LHCN-M2 (cell line): ENCODE measurements at regions not wholly inside any gene's neighbourhood (a gene's known extent, or its start where the extent isn't known, plus 50 kb on each side); places are given as distances from the start of the nearest gene placed in this dataset.
A peak's percentile ranks its signal among the peaks of the same experiment; 100 is the strongest.
"Not testable (repeated sequence)": the region's sequence is repeated elsewhere in the genome, so short reads cannot be mapped to it uniquely, and the experiment has no call there.

Experiments
- DNase-seq: peaks from one replicate; pipeline ENCODE4 v3.0.0-alpha.2; 2012; ENCODE audit warnings: low read depth

DNA sequence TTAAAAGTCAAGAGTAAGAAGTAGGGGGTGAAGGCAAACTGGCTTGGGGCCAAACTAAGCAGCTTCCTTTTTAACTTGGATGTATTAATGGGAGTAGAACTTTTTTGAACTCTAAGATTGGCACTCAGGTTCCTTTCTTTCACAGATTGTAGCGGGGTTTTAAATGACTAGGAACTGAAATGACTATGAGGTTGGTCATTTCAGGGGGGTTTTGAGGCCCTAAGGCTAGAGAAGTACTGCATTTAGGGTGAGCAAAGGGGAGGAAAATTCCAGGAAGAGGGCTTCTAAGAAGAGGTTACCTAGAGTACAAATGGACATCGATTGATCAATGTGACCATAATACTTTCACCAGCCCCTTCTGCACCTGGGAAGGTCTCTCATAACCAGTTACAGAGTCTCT, 381.8 kb downstream of the MLLT3 start:
- no peak for DNase-seq

DNA sequence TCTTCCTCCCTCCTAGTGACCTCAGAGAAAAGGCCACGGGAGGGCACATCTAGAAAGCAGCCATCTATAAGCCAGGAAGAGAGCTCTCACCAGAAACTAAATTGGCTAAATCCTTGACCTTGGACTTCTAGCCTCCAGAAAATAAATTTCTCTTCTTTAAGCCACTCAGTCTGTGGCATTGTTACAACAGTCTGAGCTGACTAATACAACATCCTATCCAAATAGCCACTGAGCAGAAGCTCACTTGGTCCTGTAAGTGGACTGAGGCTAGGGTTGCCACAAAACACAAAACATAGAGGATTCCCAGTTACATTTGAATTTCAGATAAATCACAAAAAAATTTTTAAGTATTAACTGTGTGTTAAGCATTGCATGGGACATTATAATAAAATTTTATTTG, 383.4 kb downstream of the MLLT3 start:
- peak; percentile 44 for DNase-seq

DNA sequence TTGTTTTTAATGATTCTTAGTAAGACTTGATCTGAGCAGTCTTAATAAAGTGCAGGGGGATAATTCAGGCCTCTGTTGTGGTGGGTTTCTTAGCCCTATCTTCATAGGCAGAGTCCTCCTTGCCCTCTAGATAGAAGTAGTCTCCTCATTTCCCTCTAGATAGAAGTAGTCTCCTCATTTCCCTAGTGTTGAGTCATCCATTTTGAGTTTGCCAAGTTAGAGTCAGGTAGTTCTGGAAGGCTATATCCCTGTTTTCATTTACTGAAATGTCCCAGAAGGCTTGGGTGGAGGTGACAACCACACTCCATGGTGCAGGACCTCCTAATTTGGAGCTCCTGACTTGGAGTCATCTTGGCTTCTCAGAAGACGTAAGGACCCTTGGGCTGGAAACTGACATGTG, 384.6 kb downstream of the MLLT3 start:
- DNase-seq, result no peak

DNA sequence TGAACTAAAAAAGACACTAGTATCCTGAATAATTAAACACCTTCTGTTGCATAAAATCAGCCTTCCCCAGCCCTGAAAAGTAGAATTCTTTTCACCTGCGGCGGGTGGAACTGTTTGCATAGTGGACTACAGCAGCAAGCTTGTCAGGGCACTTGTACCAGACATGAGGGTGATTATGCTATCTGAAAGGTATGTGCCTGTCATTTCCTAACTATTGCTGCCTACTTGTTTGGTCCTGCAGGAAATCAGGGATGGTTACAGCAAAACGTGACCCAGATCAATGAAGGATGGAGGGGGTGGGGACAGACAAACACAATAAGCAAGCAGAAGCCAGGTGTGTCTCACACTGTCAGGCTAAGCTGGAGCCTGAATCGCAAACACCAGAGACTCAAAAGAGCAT, 385.6 kb downstream of the MLLT3 start:
- no peak for DNase-seq

DNA sequence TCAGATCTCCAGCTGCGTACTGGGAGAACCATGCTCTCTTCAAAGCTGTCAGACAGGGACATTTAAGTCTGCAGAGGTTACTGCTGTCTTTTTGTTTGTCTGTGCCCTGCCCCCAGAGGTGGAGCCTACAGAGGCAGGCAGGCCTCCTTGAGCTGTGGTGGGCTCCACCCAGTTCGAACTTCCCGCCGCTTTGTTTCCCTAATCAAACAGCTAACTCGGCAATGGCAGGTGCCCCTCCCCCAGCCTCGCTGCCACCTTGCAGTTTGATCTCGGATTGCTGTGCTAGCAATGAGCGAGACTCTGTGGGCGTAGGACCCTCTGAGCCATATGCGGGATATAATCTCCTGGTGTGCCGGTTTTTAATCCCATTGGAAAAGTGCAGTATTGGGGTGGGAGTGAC, 387.1 kb downstream of the MLLT3 start:
- DNase-seq, result not testable (repeated sequence)

DNA sequence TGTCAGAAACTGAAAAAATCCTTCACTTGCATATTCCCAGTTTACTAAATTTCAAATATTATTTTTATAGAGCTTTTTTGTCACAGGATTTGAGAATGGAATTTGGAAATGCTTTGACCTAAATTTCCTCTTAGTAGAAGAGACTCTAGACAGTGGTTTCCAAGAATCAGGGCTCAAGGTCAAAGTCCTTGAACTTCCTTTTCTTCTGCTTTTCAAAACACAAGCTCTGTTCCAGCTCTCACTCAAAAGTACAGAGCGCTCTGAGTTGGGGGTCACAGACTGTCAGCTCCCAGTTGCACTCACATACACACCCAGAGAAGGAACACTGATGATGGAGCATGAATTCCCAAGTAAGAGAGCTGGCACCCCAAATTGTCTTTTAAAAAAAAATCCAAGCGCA, 394.2 kb downstream of the MLLT3 start:
- no peak for DNase-seq

DNA sequence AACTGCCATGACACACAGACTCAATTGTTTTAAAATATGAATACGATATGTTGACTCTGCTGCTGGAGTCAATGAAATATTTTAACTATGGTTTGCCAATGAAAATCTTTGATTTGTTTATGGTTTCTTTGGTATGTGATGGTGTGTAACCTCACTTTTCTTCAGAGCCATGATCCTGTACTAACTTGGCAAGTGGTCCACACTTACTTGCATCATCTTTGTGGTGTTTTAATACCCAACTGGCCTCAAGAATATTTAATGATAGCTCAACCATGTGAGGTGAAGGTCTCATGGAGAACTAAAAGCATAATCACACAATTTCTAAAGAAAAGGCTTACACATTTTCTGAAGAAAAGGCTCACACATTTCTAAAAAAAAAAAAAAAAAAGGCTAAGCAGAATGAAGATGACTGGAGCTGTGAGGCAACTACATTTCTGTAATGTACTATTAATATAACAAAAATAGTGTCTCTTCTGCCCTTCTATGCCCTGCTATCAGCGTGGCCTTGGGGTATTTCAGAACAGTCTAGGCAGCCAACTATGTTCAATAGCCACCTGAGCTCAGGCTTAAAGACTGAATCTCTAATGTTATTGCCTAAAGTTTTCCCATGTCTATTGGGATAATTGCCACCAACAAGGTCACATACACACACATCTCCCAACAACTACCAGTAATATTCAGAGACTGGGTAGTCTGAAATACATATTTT, 395.0 kb downstream of the MLLT3 start:
- DNase-seq, result peak; percentile 35

DNA sequence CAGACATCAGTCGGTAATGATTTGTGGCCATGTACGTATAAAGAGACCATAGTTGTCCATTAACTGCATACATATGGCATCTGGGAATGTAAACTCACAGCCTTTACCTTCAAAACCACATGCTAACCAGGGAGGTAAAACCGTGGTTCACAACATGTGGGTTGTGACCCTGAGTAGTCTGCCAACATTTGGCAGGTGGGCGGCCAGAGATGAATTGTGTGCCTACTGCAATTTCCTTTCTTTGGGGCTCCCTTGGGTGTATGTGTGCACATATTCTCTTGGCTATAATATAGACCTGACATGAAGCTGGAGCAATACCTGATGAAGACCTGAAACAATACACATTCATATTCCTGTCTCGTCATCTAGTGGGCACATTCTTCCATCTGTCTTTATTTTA, 396.0 kb downstream of the MLLT3 start:
- DNase-seq, result no peak

DNA sequence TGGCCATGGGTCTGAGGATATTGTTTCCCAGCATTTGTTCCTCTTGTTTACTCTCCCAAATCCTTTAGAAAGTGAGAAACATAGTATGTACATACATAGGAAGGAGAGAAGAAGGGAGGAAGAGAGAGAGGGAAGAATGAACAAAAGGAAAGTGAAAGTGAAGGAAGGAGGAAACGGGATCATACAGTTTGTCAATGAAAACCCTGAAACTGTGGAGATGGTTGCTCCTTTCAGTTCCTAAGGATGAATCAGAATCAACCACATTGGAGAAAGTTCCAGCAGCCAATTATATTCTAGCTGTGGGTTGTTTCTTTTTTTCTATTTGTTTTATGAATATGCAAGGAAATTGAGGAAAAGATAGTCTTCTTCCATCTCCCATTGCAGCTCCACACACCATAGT, 396.5 kb downstream of the MLLT3 start:
- peak; percentile 67 for DNase-seq

DNA sequence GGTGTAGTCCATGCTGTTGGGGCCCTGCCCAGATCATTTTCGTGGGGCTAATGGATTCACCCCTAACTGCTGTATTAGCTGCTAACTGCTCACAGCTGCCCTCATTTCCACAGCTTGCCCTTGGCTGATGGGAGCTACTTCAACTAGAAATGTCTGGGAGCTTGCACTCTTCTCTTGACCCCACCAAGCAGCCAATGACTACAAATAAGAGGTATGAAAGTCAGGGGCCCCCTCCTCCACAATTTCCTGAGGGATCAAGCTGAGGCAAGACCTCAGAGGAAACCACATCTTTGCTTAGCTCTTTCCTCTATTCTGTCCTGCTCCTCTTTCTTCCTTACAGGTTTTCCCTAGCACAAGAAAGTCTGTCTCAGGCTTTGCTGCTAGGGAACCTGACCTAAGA, 397.5 kb downstream of the MLLT3 start:
- DNase-seq, result peak; percentile 64

DNA sequence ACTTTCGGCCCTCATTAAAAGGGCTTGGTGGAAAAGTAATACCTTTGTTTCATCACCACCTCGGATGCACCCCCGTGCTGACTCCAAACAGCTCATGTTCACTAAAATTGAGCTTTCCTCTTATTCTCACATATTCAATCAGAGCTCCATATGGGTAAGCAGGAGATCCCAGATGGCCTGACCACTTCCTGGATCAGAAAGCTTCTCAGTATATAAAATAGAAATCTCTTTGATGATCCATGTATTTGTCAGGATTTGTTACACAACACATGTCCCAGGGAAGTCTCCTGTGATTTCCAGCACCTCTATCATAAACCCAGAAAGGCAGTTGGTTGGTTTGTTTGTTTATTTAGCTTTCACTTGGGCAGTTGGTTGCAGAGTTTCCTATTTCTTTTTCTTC, 402.0 kb downstream of the MLLT3 start:
- DNase-seq, result peak; percentile 98

DNA sequence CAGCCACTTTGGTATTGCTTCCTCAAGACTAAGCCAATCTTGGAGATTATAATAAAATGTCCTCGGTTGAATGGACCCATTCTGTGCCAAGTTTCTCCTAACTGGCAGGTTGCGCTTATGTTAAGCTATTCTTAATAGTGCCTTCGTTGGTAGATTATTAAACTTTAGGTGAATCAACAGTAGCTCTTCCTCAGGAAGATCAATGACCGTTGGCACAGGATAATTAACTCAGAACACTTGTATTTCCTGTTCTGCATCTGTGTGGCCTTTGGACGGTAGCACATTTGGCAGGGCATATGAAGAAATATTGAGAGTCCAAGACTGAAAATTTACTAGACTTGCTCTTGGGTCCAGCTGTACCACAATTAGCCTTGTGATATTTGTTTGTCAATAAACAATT, 402.9 kb downstream of the MLLT3 start:
- no peak for DNase-seq

DNA sequence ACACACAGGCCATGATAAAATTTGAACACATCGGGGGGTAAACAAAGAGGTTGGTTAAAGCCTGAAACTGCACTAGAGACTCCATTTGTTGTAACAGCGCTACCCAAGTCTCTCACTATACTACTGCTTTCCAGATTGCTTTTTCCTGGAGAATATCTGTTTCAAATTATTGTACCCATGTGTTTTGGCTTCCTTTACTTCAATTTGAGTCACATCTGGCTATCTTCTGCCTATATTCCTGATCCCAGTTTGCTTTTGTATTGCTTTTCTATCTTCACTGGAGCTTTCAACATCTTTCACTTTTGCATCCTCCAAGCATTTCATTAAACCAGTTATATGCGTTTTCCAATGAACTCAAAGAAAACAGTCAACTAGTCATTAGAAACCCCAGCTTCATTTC, 404.7 kb downstream of the MLLT3 start:
- DNase-seq, result no peak

DNA sequence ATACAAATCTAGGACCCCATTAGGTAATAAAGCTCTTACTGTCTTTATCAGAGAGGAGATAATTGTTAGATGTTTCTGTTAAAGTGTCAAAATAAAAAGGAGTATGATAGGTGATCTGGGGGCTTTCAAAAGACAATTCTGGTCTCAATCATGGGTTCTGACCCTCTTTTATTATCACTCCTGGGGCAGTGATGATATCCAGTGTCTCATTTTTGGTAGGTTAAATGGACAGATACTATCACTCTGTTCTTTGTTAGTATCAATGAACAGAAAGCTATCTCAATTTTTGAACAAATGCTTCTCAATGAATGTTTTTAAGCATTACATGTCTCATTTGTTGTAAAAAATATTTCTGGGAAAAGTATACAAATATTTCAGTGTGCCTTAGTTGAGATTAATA, 405.9 kb downstream of the MLLT3 start:
- no peak for DNase-seq

DNA sequence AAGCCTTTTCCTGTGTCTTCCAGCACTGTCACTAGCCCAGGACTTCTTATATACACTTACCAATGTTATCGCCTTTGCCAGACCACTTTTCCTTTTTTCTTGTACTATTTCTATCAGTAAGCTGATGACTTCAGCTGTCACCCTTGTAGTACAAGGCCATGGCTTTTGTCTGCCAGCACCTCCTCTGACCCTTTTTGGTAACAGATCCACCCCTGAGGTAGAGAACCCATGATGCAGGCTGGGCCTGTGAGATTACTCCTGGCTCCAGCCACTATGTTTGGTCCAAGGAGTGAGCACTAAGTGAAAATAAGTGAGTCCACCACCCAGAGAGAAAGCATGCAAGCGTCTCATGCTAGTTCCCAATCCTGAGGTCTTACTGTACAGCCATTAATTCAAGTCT, 406.7 kb downstream of the MLLT3 start:
- no peak for DNase-seq

DNA sequence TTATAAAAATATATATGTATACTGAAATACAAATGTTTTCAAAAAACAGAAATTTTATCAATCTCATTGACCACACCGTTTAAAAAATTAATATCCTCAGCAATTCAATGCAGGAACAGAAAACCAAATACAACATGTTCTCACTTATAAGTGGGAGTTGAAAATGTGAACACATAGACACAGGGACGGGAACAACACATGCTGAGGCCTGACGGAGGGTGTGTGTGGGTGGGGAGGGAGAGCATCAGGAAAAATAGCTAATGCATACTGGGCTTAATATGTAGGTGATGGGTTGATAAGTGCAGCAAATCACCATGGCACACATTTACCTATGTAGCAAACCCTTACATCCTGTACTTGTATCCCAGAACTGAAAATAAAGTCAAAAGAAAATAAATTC, 409.5 kb downstream of the MLLT3 start:
- DNase-seq, result no peak

DNA sequence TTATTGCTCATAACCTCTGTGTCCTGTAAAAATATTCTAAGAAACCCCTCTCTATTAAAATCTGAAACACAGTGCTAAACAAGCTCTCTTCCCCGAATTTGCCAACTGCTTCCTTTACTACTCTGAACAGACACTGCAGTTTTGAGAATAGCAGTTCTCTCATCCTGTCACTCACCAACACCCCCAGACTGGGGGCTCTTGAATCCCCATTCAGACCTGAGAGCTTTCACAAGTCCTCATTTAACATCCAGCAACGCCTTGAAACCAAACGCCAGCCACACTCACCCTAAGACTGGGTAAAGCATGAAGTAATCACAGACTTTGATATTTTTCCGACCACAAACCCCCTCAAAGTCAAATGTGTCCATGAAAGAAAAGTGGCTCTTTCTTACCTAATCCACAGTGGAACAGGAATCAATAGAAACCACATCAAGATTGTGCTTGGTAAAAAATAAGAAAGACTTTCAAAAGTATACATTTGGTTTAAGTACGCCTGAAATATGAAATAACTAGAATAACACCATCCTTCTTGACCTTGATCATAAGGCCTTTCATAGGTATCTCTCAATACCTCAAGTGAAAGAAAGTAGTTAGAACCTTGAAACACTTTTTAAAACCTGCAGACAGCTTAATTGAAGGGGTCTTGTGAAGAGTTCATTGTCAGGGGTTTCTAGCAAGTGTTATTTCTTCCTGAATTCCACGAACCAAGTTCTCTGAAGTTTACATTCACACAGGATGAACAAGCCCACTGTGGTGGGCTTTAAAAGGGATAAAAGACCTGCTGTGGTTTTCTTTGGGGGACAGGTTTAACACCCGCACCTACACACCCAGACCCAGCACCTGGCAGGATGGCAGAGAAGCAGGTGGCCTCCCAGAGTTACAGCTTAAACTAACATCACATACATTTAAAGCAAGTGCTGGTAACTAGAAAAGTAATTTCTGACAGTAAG, 412.6 kb downstream of the MLLT3 start:
- no peak for DNase-seq

DNA sequence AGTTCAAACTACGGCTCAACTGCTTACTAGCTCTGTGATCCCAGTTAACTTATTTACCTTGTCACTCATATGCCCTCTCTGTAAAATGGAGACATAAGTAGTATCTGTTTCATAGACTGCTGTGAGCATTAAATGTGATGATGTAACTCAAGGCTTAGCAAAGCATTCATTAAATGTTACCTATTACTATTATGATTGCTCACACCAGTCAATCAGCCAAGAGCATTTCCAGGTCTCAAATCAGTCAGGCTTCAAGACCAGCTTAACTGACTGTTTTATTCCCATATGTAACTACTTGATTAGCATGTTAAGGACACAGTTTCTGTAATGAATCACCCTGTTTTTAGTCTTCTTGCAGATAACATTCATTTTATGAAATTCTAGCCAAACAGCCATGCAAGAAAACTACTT, 413.3 kb downstream of the MLLT3 start:
- no peak for DNase-seq

DNA sequence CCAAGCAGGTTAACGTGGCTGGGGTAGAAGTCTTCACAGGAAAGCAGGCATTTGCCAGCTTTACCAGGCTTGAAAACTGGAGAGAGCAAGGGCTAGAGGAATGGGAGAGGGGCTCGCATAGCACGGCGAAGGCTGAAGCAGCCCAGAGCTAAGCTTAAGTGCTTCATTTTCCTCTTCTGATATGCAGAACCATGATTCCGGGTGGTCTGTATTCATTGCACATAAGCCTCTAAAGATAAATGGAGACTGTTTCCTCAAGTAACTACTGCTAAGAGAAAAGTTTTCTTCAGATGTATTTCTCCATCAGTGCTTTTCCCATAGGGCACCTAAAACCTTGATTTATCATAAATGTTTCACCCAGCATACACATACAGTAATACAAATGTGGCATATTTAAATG, 414.1 kb downstream of the MLLT3 start:
- DNase-seq, result no peak

DNA sequence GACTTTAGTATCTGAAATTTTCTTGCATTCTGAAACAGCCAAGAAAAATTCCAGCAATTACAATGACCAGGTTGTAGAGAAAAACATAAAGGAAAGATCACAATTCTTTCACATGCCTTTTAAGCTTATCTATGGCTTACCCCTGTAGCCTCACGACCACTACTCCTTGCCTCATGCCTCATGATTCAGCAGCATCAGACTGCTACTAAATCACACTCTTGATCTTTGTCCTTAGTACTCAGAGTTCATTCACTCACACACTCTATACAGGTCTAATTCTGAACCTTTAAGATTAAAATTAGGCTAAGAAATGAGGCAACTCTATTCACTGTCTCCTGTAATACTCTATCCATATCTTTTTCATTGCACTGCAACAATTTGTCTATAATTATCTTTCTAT, 415.1 kb downstream of the MLLT3 start:
- peak; percentile 42 for DNase-seq

DNA sequence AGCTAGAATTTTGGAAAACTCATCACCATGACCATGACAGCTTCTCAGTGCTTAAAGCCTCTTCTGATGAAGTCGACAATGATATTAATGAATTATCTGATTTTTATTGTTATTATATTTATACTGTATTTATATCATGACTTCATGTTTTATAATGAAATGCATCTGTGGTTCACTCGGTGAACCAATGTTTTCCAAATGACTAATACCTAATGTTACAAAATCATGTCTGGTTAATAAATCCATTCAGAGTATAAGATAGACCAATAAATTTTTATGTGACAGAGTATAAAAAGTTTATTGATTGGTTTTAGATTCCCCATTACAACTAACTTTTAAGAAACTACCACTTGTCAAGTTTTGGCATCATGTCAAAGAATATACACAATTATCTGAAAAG, 416.5 kb downstream of the MLLT3 start:
- peak; percentile 51 for DNase-seq

DNA sequence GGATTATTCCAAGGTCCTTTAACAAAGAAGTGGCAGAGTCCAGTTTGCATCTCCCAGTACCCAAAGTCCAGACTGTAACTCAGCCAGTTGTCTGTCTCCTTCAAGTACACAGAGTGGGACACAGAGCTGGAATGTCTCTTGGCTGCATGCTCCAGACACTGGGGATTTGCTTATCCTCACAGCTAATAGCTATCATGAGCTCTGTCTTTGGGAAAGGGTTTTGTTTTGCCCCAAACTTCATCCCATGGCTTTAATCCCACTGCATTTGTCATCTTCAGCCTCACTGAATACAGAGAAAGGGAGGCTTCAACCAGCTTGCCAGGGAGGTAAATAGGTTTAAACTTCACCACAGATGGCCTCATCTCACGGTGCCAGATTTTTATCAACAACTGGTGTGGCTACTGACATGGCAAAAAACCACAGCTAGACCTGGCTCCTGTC, 412.2 kb upstream of the SLC24A2 start:
- DNase-seq, result peak; percentile 95

DNA sequence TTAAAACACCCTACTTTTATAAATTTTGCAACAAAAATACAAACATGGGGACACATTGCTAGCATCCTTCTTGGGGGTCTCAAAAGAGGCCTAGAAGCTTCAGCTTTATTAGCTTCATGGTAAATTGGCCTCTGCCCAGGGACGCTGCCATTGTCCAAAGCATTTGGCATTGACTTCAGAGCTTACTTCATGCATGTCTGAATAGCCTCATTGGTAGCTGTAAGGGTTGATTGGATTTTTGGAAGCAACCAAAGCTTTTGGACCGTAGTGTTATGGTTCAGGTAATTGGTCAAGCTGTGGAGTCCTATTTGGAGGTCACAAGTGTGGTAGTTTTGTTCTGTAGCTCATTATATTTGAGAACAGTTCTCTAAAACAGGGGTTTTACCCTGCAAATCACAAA, 411.7 kb upstream of the SLC24A2 start:
- no peak for DNase-seq
